GM12878 (cell line): ENCODE measurements at regions not wholly inside any gene's neighbourhood (a gene's known extent, or its start where the extent isn't known, plus 50 kb on each side); places are given as distances from the start of the nearest gene placed in this dataset.
"Not testable (repeated sequence)": the region's sequence is repeated elsewhere in the genome, so short reads cannot be mapped to it uniquely, and the experiment has no call there.

ENCODE experiments used
- CEBPB ChIP-seq, 2 experiments: fragments of 150-350 bp in 1 of 2; IDR thresholded peaks; 2 replicates each; pipeline ENCODE4 v1.6.1; 2012 to 2014; ENCODE audit warnings: low read depth in 2 of 2, low read length in 2 of 2, borderline replicate concordance in 1 of 2, inconsistent platforms in 1 of 2
- POLR2A ChIP-seq: IDR thresholded peaks from 2 replicates; pipeline ENCODE4 v1.6.1; 2011; ENCODE audit warnings: low read depth, mild to moderate bottlenecking, low read length
- POLR2AphosphoS5 ChIP-seq: IDR thresholded peaks from 2 replicates; pipeline ENCODE4 v1.6.1; 2011; ENCODE audit warnings: mild to moderate bottlenecking, low read length, inconsistent platforms
- TF ChIP-seq, protein P1 (sequence below): IDR thresholded peaks from 2 replicates; pipeline ENCODE4 v1.6.1; 2011; ENCODE audit warnings: low read depth, low read length, improper control_type of control experiment, borderline replicate concordance

DNA sequence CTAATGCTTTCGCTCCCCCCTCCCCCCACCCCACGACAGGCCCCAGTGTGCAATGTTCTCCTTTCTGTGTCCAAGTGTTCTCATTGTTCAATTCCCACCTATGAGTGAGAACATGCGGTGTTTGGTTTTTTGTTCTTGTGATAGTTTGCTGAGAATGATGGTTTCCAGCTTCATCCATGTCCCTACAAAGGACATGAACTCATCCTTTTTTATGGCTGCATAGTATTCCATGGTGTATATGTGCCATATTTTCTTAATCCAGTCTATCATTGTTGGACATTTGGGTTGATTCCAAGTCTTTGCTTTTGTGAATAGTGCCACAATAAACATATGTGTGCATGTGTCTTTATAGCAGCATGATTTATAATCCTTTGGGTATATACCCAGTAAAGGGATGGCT lies 58.5 kb upstream of the HUNK start:
- TF ChIP-seq, protein P1, sequence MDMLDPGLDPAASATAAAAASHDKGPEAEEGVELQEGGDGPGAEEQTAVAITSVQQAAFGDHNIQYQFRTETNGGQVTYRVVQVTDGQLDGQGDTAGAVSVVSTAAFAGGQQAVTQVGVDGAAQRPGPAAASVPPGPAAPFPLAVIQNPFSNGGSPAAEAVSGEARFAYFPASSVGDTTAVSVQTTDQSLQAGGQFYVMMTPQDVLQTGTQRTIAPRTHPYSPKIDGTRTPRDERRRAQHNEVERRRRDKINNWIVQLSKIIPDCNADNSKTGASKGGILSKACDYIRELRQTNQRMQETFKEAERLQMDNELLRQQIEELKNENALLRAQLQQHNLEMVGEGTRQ, result not testable (repeated sequence)
- not testable (repeated sequence) for TF ChIP-seq POLR2AphosphoS5; CEBPB (IDR thresholded peaks at IDR 0.05; ENCODE audit: borderline replicate concordance in 1 of 2, low read depth in 2 of 2, low read length in 2 of 2); POLR2A
